Kidney (tissue), 13 donors: ENCODE measurements at regions not wholly inside any gene's neighbourhood (a gene's known extent, or its start where the extent isn't known, plus 50 kb on each side); places are given as distances from the start of the nearest gene placed in this dataset.
A peak's percentile ranks its signal among the peaks of the same experiment; 100 is the strongest.

ENCODE experiments used
- DNase-seq, 5 donors: peaks; one replicate each; pipeline ENCODE4 v3.0.0-alpha.2; 2013 to 2020
- FAIRE-seq: peaks from 2 replicates; lab custom pipeline; 2012; peaks lifted over from hg19 to GRCh38; lab: Jason Lieb, UNC
- H3K27ac ChIP-seq, 2 donors: one replicate each; pipeline ENCODE4 v1.7.0; 2013; ENCODE audit warnings: low read depth in 2 of 2, low read length in 2 of 2, inconsistent platforms in 1 of 2
- H3K27me3 ChIP-seq: one replicate; pipeline ENCODE4 v1.7.1; 2013; ENCODE audit warnings: low read length, inconsistent platforms; ENCODE audit not compliant: control insufficient read depth, insufficient read depth
- H3K36me3 ChIP-seq, 3 donors: one replicate each; pipeline versions ENCODE4 v1.7.0 to v1.7.1; 2013; ENCODE audit warnings: low read length in 3 of 3, control low read depth in 1 of 3, inconsistent platforms in 1 of 3; ENCODE audit not compliant: insufficient read depth in 3 of 3, control insufficient read depth in 2 of 3
- H3K4me1 ChIP-seq, 3 donors: one replicate each; pipeline versions ENCODE4 v1.7.0 to v1.7.1; 2013; ENCODE audit warnings: low read length in 3 of 3, inconsistent platforms in 1 of 3, low read depth in 1 of 3; ENCODE audit not compliant: control insufficient read depth in 2 of 3, insufficient read depth in 2 of 3
- H3K4me3 ChIP-seq, 3 donors: one replicate each; pipeline versions ENCODE4 v1.7.0 to v1.8.1; 2013; ENCODE audit warnings: low read length in 3 of 3, control low read depth in 1 of 3, inconsistent platforms in 1 of 3
- H3K9ac ChIP-seq, 3 donors: one replicate each; pipeline versions ENCODE4 v1.7.0 to v1.7.1; 2013; ENCODE audit warnings: low read length in 3 of 3, control low read depth in 1 of 3, inconsistent platforms in 1 of 3
- H3K9me3 ChIP-seq, 3 donors: one replicate each; pipeline versions ENCODE4 v1.7.0 to v1.7.1; 2013; ENCODE audit warnings: low read length in 3 of 3, control low read depth in 1 of 3, inconsistent platforms in 1 of 3; ENCODE audit not compliant: control insufficient read depth in 2 of 3, insufficient read depth in 1 of 3
- CTCF ChIP-seq: IDR thresholded peaks from 3 replicates; pipeline ENCODE4 v1.5.1; 2012; ENCODE audit warnings: mild to moderate bottlenecking, moderate library complexity, borderline replicate concordance; ENCODE audit not compliant: insufficient read depth; ENCODE audit errors: extremely low read depth
- intact Hi-C: fragments of 100-400 bp; cut with DNase I; formaldehyde crosslinking; loops from one replicate; pipeline ENCODE4 v1.11.1; 2022
- donor health status: control.
- donor health status: control.
- donor health status: control.
- donor health status: control.
- donor health status: control.
- donor health status: DM: yes; HTN: yes; CAD: no.
- donor health status: Normal renal cell carcinoma (clear cell type).

- DNase-seq (peak in 4 of 5 donors; percentile 11 to 34 (median 22)), FAIRE-seq (no peak)
- H3K36me3 ChIP-seq, result no peaks in the 10 kb centered on the region
- intact Hi-C loops, result no loop called here
- no peaks in the 10 kb centered on the region for H3K4me1 ChIP-seq
- no peaks in the 10 kb centered on the region for H3K27me3 ChIP-seq
- no peak overlapping the region for H3K27ac ChIP-seq
- H3K9me3 ChIP-seq, result peaks cover 0 to 15% (median 7%) of the 10 kb centered on the region in 3 donors
- no peak overlapping the region for H3K4me3 ChIP-seq
- TF ChIP-seq CTCF, result no peak
- H3K9ac ChIP-seq, result no peak overlapping the region
Observed at GRCh38 chr15:59953392-59953883, 50.7 kb upstream of the FOXB1 start.

- intact Hi-C loops, result no loop called here
- H3K4me3 ChIP-seq, result no peak overlapping the region
- peaks cover 0 to 11% (median 3%) of the 10 kb centered on the region in 3 donors for H3K9me3 ChIP-seq
- H3K9ac ChIP-seq, result no peak overlapping the region
- H3K27me3 ChIP-seq, result no peaks in the 10 kb centered on the region
- H3K4me1 ChIP-seq, result no peaks in the 10 kb centered on the region
- no peak for FAIRE-seq
- H3K27ac ChIP-seq, result no peak overlapping the region
- no peaks in the 10 kb centered on the region for H3K36me3 ChIP-seq
- no peak for TF ChIP-seq CTCF
- DNase-seq, result no peak
Observed at GRCh38 chr15:59952960-59953359, 51.2 kb upstream of the FOXB1 start.

- no peaks in the 10 kb centered on the region for H3K36me3 ChIP-seq
- DNase-seq (no peak), FAIRE-seq (no peak)
- TF ChIP-seq CTCF, result no peak
- H3K9me3 ChIP-seq, result no peaks in the 10 kb centered on the region
- no peak overlapping the region for H3K9ac ChIP-seq
- intact Hi-C loops, result no loop called here
- H3K27me3 ChIP-seq, result no peaks in the 10 kb centered on the region
- no peak overlapping the region for H3K4me3 ChIP-seq
- no peak overlapping the region for H3K27ac ChIP-seq
- no peaks in the 10 kb centered on the region for H3K4me1 ChIP-seq
Observed at GRCh38 chr15:59950603-59951388, 53.3 kb upstream of the FOXB1 start.
